ENCODE measurements at regions not wholly inside any gene's neighbourhood (a gene's known extent, or its start where the extent isn't known, plus 50 kb on each side); places are given as distances from the start of the nearest gene placed in this dataset.

DNA sequence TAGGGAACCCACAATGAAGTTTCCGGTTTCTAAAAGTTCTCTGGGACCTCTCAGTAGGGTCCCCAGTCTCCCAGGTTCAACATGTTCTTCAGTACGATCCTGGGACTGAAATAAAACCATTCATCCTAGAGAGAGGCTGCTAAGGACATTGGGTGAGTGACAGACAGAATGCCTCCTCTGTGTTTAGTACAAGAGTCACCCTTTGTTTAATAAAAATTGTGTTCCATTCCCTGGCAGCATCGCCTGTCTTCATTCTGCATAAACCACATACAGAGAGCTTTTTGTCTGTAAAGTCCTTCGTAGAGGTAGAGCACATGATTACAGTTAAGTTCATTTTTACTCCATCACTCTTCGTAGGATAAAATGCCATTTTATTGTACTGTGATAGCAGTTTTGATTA, 95.3 kb upstream of the GPR12 start:
- SMC1A ChIA-PET (ENCODE audit: uncharacterized antibody, unreplicated experiment) = no interaction called here
- intact Hi-C loops (cut with micrococcal nuclease; ENCODE audit: unreplicated experiment) (no loop called here), in situ Hi-C loops (cut with MboI) (no loop called here)
- RAD21 ChIA-PET (ENCODE audit: unreplicated experiment) = no interaction called here
- Histone ChIP-seq H3K36me3 (ENCODE audit: control insufficient read depth in 2 of 2, insufficient read depth in 2 of 2, low read length in 1 of 2) (no peaks in the 10 kb centered on the region), H3K4me2 (ENCODE audit: control insufficient read depth, insufficient read depth) (no peak overlapping the region), H4K20me1 (ENCODE audit: control insufficient read depth, insufficient read depth) (no peaks in the 10 kb centered on the region), H3K4me3 (no peak overlapping the region), H3K27ac (ENCODE audit: control insufficient read depth, insufficient read depth) (no peak overlapping the region), H3K9ac (ENCODE audit: control insufficient read depth, insufficient read depth, low read length) (no peak overlapping the region), H3K27me3 (replicated peaks in 1 of 2; ENCODE audit: control insufficient read depth in 2 of 2, insufficient read depth in 2 of 2, low read length in 1 of 2) (no peaks in the 10 kb centered on the region; a peak in 1 of 4 replicates), H3K4me1 (ENCODE audit: control insufficient read depth, insufficient read depth, low read length) (no peaks in the 10 kb centered on the region), H3K79me2 (ENCODE audit: control insufficient read depth, insufficient read depth, low read length) (no peaks in the 10 kb centered on the region), H2AFZ (ENCODE audit: control insufficient read depth, low read depth, low read length) (no peak overlapping the region), H3K9me3 (replicated peaks; ENCODE audit: control insufficient read depth, insufficient read depth, low read length) (no peaks in the 10 kb centered on the region)
- TF ChIP-seq, protein P1, sequence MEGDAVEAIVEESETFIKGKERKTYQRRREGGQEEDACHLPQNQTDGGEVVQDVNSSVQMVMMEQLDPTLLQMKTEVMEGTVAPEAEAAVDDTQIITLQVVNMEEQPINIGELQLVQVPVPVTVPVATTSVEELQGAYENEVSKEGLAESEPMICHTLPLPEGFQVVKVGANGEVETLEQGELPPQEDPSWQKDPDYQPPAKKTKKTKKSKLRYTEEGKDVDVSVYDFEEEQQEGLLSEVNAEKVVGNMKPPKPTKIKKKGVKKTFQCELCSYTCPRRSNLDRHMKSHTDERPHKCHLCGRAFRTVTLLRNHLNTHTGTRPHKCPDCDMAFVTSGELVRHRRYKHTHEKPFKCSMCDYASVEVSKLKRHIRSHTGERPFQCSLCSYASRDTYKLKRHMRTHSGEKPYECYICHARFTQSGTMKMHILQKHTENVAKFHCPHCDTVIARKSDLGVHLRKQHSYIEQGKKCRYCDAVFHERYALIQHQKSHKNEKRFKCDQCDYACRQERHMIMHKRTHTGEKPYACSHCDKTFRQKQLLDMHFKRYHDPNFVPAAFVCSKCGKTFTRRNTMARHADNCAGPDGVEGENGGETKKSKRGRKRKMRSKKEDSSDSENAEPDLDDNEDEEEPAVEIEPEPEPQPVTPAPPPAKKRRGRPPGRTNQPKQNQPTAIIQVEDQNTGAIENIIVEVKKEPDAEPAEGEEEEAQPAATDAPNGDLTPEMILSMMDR (IDR thresholded peaks at IDR 0.05 in 2 of 3, conservative IDR thresholded peaks at IDR 0.05 in 1 of 3; ENCODE audit: control insufficient read depth in 2 of 3, extremely low read depth in 1 of 3, insufficient read depth in 1 of 3, low read depth in 3 of 3, low read length in 3 of 3) = no peak
- no peak for TF ChIP-seq POLR2A (IDR thresholded peaks at IDR 0.05; ENCODE audit: low read depth, low read length)
- no peak for TF ChIP-seq EED (IDR thresholded peaks at IDR 0.05; ENCODE audit: low read depth)
- no peak for TF ChIP-seq SPI1 (IDR thresholded peaks at IDR 0.05; ENCODE audit: borderline replicate concordance, insufficient read depth, low read depth, low read length)
- no peak for TF ChIP-seq TCF12 (IDR thresholded peaks at IDR 0.05; ENCODE audit: low read depth, low read length)
- no peak for TF ChIP-seq RELA (IDR thresholded peaks at IDR 0.05; ENCODE audit: borderline replicate concordance, partially characterized antibody)
- TF ChIP-seq MAX (IDR thresholded peaks at IDR 0.05; ENCODE audit: low read depth, low read length) = no peak
- TF ChIP-seq, protein P2, sequence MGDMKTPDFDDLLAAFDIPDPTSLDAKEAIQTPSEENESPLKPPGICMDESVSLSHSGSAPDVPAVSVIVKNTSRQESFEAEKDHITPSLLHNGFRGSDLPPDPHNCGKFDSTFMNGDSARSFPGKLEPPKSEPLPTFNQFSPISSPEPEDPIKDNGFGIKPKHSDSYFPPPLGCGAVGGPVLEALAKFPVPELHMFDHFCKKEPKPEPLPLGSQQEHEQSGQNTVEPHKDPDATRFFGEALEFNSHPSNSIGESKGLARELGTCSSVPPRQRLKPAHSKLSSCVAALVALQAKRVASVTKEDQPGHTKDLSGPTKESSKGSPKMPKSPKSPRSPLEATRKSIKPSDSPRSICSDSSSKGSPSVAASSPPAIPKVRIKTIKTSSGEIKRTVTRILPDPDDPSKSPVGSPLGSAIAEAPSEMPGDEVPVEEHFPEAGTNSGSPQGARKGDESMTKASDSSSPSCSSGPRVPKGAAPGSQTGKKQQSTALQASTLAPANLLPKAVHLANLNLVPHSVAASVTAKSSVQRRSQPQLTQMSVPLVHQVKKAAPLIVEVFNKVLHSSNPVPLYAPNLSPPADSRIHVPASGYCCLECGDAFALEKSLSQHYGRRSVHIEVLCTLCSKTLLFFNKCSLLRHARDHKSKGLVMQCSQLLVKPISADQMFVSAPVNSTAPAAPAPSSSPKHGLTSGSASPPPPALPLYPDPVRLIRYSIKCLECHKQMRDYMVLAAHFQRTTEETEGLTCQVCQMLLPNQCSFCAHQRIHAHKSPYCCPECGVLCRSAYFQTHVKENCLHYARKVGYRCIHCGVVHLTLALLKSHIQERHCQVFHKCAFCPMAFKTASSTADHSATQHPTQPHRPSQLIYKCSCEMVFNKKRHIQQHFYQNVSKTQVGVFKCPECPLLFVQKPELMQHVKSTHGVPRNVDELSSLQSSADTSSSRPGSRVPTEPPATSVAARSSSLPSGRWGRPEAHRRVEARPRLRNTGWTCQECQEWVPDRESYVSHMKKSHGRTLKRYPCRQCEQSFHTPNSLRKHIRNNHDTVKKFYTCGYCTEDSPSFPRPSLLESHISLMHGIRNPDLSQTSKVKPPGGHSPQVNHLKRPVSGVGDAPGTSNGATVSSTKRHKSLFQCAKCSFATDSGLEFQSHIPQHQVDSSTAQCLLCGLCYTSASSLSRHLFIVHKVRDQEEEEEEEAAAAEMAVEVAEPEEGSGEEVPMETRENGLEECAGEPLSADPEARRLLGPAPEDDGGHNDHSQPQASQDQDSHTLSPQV (IDR thresholded peaks at IDR 0.05) = no peak
- no peak for TF ChIP-seq FOXK2 (IDR thresholded peaks at IDR 0.05)
- TF ChIP-seq SMARCA5 (IDR thresholded peaks at IDR 0.05) = no peak
- FAIRE-seq (no peak), DNase-seq (ENCODE audit: low read depth, low spot score) (no peak), ATAC-seq (no peak)
- no TSS peak for BruUV-seq (replicated peaks)
- CTCF ChIA-PET = interaction anchor here (1.2 to 2.0 kb wide), 2 partner anchors 8 to 17 kb away, joined by 3 to 8 read pairs; no protein-coding TSS in a partner anchor
- POLR2A ChIA-PET = no interaction called here
- WGBS (ENCODE audit: insufficient coverage, insufficient replicate concordance, low lambda C conversion rate, missing lambda C conversion rate) = 1% methylated on average over 5 of the region's 5 CpGs

All from GM12878 (cell line).